Heart right ventricle (tissue), 16 donors: ENCODE measurements at regions not wholly inside any gene's neighbourhood (a gene's known extent, or its start where the extent isn't known, plus 50 kb on each side); places are given as distances from the start of the nearest gene placed in this dataset.

ENCODE experiments used
- ATAC-seq, 8 donors: fragments of 200-7000 bp; cut with Tn5 transposase; one replicate each; pipeline ENCODE4 v1.9.1; 2020; ENCODE audit warnings: mild to moderate bottlenecking in 8 of 8, moderate library complexity in 8 of 8, moderate number of reproducible peaks in 1 of 8
- DNase-seq, 2 donors: peaks; one replicate each; pipeline ENCODE4 v3.0.0-alpha.2; 2020
- H3K27ac ChIP-seq, 10 donors: fragments of 200-600 bp; sonication (generic) in 2 of 10; one replicate each; pipeline versions ENCODE4 v1.5.0 to v1.8.0; 2020 to 2022; ENCODE audit warnings: mild to moderate bottlenecking in 3 of 10
- H3K27me3 ChIP-seq, 7 donors: fragments of 200-600 bp; one replicate each; pipeline ENCODE4 v1.8.0; 2021 to 2022; ENCODE audit warnings: mild to moderate bottlenecking in 2 of 7
- H3K36me3 ChIP-seq, 9 donors: fragments of 200-600 bp; sonication (generic) in 1 of 9; one replicate each; pipeline versions ENCODE4 v1.5.0 to v1.8.0; 2020 to 2022; ENCODE audit warnings: mild to moderate bottlenecking in 2 of 9
- H3K4me1 ChIP-seq, 9 donors: fragments of 200-600 bp; sonication (generic) in 1 of 9; one replicate each; pipeline versions ENCODE4 v1.5.0 to v1.8.0; 2020 to 2022; ENCODE audit warnings: mild to moderate bottlenecking in 4 of 9
- H3K4me3 ChIP-seq, 10 donors: fragments of 200-600 bp; sonication (generic) in 2 of 10; one replicate each; pipeline versions ENCODE4 v1.5.0 to v1.8.0; 2020 to 2022; ENCODE audit warnings: mild to moderate bottlenecking in 7 of 10, moderate library complexity in 2 of 10
- H3K9me3 ChIP-seq, 11 donors: fragments of 200-600 bp in 10 of 11; sonication (generic) in 2 of 11; one replicate each; pipeline versions ENCODE4 v1.5.0 to v1.8.0; 2013 to 2022; ENCODE audit warnings: mild to moderate bottlenecking in 2 of 11, control low read depth in 1 of 11, moderate library complexity in 1 of 11
- CTCF ChIP-seq, 9 donors: fragments of 200-600 bp; sonication (generic) in 2 of 9; IDR thresholded peaks; one replicate each; pipeline versions ENCODE4 v1.5.0 to v1.8.0; 2021 to 2022; ENCODE audit warnings: antibody characterized with exemption in 9 of 9, mild to moderate bottlenecking in 5 of 9, moderate library complexity in 1 of 9
- WGBS, 2 donors: extraction: QIAGEN DNeasy Blood & Tissue Kit; methylation state at CpG; one replicate each; pipeline ENCODE4 v1.1.7; 2013; ENCODE audit warnings: inconsistent platforms in 1 of 2; 5-methylcytosine and 5-hydroxymethylcytosine counted together
- intact Hi-C, 10 donors: fragments of 100-400 bp; cut with DNase I; formaldehyde crosslinking; loops; one replicate each; pipeline versions ENCODE4 v1.11.1 to v1.14.2; 2022
- donor health status: Arrhythmogenic right ventricular cardiomyopathy.
- donor health status: ischemic (EF 13 %, LVEDD 7.1; RV severe dilation, severe dysfunction).
- donor health status: healthy with polysubstance abuse.
- donor health status: DM: no; HTN: yes; CAD: no.
- donor health status: DM: no; HTN: no; CAD: no.
- donor health status: ischemic (EF 25% LVEDD 6.9; RV normal size, moderate dysfunction).
- donor health status: ischemic (EF 25% LVEDD 5.7; RV mildly dilated, moderate dysfunction).
- donor health status: healthy.
- donor health status: DM: yes; HTN: yes; CAD: no.
- donor health status: Ischemic cardiomyopathy.
- donor health status: ischemic (EF 35%, LVEDD 5.7; RV mildly dilated, moderate dysfunction).
- donor health status: nonischemic (EF 11% LVEDD 7.7; RV severe dilation, severe dysfunction).
- donor health status: DM: yes; HTN: yes; CAD: no.
- donor health status: PGD.
- donor health status: ischemic (EF 29% LVEDD 5.4; RV normal size, mild dysfunction).
- donor health status: nonischemic (EF 23%, LVEDD 6.1; RV moderate dilation, normal function).

GRCh38 chr16:85319984-85320440 is 207.7 kb upstream of the CIBAR2 start:
- Histone ChIP-seq H3K27me3 (no peaks in the 10 kb centered on the region), H3K9me3 (peaks cover 0 to 3% (median 0%) of the 10 kb centered on the region in 11 donors), H3K4me3 (no peak overlapping the region), H3K27ac (no peak overlapping the region), H3K4me1 (peaks cover 17 to 56% (median 31%) of the 10 kb centered on the region in 9 donors), H3K36me3 (no peaks in the 10 kb centered on the region)
- 88 to 93% methylated on average over 19 of the region's 19 CpGs for WGBS, 2 donors
- DNase-seq, result no peak
- intact Hi-C loops, result loop anchor here in 2 of 10 donors (10.0 kb wide), 2 partner anchors 75 to 285 kb away; no protein-coding TSS in a partner anchor
- no peak for ATAC-seq
- no peak for TF ChIP-seq CTCF (IDR thresholded peaks at IDR 0.05)

- Histone ChIP-seq H3K4me1 (peaks cover 17 to 56% (median 31%) of the 10 kb centered on the region in 9 donors), H3K36me3 (no peaks in the 10 kb centered on the region), H3K27ac (peak overlapping the region in 7 of 10 donors; percentile 72 to 84 (median 75)), H3K4me3 (no peak overlapping the region), H3K27me3 (no peaks in the 10 kb centered on the region), H3K9me3 (peaks cover 0 to 3% (median 0%) of the 10 kb centered on the region in 11 donors)
- DNase-seq (no peak), ATAC-seq (no peak)
- intact Hi-C loops, result no loop called here
- no peak for TF ChIP-seq CTCF (IDR thresholded peaks at IDR 0.05)
- WGBS, 2 donors, result 91 to 95% methylated on average over 11 of the region's 11 CpGs
These were observed 208.6 kb upstream of the CIBAR2 start for GRCh38 chr16:85320677-85321385.

- H3K27me3 ChIP-seq, result no peaks in the 10 kb centered on the region
- peak overlapping the region in 4 of 10 donors; percentile 15 to 31 (median 17) for H3K4me3 ChIP-seq
- peak overlapping the region; percentile 49 to 84 (median 75) for H3K27ac ChIP-seq
- TF ChIP-seq CTCF (IDR thresholded peaks at IDR 0.05), result no peak
- 9 to 15% methylated on average over 16 of the region's 16 CpGs for WGBS, 2 donors
- intact Hi-C loops, result no loop called here
- no peaks in the 10 kb centered on the region for H3K36me3 ChIP-seq
- H3K4me1 ChIP-seq, result peaks cover 17 to 47% (median 31%) of the 10 kb centered on the region in 9 donors
- ATAC-seq (peak; percentile 93 to 97 (median 96)), DNase-seq (peak; percentile 94 to 95)
- H3K9me3 ChIP-seq, result peaks cover 0 to 3% (median 0%) of the 10 kb centered on the region in 11 donors
These were observed 209.4 kb upstream of the CIBAR2 start for GRCh38 chr16:85321509-85322271.

- Histone ChIP-seq H3K27ac (peak overlapping the region in 7 of 10 donors; percentile 34 to 84 (median 75)), H3K27me3 (peaks cover 0 to 8% (median 0%) of the 10 kb centered on the region in 7 donors), H3K9me3 (peaks cover 0 to 3% (median 0%) of the 10 kb centered on the region in 11 donors), H3K4me3 (no peak overlapping the region), H3K36me3 (no peaks in the 10 kb centered on the region), H3K4me1 (peaks cover 17 to 48% (median 35%) of the 10 kb centered on the region in 9 donors)
- ATAC-seq (no peak), DNase-seq (no peak)
- TF ChIP-seq CTCF (IDR thresholded peaks at IDR 0.05), result no peak
- 89 to 92% methylated on average over 14 of the region's 14 CpGs for WGBS, 2 donors
- intact Hi-C loops, result no loop called here
These were observed 211.1 kb upstream of the CIBAR2 start for GRCh38 chr16:85323230-85323960.
